CD4-positive, alpha-beta T cell treated with Interleukin-17A for 1 hour (primary cell): ENCODE measurements at regions not wholly inside any gene's neighbourhood (a gene's known extent, or its start where the extent isn't known, plus 50 kb on each side); places are given as distances from the start of the nearest gene placed in this dataset.

Experiments
- DNase-seq: peaks from one replicate; pipeline ENCODE4 v3.0.0-alpha.2; 2020

DNA sequence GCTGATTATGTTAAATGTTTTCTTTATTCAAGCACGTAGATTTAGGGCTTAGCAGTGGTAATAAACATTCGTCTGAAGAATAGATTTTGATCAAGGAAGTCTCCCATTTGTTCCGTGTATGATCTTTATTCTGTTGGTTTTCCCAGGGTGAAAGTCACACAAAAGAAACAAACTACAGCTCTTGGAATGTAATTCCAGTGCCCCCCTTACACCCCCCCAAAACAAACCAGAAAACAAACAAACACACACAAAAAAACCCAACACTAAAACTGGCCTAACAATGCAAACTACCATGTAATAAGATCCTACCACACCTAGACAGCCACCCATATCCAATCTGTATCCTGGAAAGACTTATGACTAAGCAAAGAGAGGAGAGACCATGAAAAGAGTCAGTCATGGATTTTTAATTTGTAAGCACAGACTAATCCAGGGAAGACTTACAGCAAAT lies 196.2 kb upstream of the ELL2 start:
- DNase-seq, result no peak

DNA sequence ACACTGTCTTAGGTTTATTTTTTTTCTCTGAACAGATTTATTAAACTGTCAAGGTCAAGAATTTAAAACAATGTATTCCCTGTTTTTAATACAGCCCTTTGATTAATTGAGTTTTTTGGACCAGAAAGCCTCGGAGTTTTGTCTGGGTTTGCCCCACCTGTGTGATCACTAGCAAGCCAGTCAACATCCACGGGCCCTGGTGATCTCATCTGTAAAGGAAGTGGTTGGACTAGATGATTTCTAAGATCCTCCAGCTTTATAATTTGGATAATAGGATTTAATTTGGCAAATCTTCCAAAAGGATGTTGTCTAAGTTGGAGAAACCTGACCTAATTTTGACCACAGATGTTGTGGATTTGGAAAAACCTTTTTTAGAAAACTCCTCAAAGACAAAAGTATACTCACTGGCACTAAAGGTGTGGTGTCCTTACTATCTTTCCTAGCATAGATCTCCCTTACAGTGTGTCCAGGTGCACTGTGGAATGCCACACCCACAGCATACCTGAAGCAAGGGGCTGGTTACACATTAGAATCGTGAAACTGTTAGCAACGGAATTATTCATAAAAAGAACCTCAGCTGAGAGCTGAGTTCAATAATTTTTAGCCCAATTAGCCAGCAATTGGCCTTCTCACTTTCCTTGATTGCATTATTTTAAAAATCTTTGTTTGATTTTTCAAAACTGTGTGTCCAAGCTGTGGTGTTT lies 195.6 kb upstream of the ELL2 start:
- DNase-seq, result no peak

DNA sequence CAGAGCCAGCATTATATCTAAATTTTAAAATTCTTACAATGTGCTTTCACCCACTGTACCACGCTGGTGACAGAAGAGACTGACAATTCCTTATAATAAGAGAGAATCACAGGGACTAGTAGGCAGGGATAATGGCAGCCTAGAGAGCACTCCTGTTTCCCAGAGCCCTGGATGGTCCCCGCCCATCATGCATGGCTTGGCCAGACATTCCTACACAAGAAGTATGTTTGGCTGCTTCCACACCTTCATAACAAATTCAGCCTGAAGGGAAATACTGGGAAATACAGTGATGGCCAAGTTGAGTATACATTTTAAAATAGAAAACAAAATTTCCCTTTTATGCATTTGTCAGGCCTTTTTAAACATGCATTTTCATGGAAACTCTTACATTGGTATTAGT lies 193.5 kb upstream of the ELL2 start:
- DNase-seq, result no peak

DNA sequence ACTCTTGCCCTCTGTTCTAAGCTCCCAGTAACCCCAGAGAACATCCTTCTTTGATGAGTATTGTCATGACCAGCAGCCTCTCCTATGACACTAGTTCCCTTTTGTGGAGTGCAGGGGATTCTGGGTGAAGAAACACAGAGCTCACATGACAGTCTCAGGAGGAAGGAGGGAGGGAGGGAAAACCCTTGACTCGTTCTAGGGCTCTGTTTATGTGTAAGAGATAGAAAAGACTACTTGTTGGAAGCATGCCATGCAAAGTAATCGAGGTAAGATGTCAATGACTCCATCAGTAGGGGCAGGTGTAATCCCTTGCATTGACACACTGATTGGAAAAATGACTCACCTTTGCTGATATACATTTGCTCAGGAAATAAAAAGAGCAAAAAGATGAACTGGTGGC lies 190.2 kb upstream of the ELL2 start:
- DNase-seq, result no peak

DNA sequence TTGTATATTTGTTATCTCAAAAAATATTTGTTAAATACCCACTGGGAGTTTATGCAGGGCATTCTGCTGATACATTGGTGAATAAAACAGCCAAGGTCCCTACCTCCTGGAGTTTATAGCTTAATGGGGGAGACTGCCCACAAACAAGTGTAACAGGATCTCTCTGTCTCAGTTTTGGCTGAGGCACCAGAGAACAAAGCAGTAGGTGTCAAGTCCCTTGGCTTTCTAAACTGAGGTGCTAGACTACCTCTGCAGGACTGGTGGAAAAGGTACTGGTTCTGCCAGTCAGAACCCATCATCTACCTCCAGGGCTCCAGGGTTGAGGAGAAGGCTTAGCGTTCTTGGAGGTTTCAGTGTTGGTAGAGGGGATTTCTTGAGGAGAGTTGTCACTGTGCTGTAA lies 188.4 kb upstream of the ELL2 start:
- DNase-seq, result no peak

DNA sequence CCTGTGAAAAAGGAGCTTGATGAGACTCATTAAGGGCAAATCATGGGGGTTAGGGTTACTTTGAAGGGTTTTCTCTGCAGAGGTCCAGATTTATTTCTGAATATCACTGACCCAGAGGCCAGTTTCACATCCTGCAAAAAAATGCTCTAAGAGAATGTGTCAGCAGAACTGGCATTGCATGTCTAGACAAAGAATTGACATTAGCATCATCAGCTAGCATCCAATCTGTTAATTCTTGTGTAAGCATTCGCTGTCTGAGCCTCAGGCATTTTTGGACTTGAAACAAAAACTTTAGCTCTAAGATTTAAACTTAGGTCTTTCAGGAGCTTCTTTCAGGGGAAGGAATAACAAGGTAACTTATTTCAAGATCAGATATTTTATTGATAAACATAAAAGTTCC lies 187.9 kb upstream of the ELL2 start:
- DNase-seq, result no peak

DNA sequence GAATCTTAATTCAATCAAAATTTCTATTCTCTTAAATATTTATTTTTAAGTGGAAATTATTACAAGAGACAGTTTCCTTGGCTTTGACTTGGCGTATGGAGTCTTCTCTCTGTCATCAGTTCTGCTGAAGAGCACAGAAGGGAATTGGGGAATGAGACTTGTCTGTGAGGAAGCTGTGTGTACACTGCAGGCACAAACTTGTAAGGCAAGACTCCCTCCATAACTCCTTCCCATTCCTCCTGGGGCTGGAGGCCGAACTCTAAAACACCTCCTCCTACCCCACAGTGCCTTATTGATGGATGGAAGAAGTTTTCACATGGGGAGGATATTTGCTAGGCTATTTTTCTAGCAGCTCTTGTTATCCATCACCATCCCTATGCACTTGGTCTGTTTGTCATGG lies 187.4 kb upstream of the ELL2 start:
- DNase-seq, result no peak

DNA sequence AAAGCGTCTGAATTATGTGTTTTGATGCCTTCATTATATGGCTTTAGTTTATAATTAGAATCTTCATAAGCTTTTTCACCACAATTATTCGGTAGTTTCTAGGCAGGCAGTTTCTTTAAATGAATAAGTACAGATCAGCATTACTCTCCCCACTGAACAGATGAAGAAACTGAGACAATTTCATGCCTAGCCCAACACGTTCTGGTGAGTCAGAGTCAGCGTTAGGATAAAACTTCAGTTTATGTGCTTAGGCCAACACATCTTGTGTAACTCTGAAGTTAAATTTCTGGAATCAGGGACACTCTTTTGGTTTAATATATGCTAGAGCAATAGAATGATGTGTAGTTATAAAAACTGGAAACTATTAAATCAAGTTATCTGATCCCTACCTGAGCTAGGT lies 186.7 kb upstream of the ELL2 start:
- DNase-seq, result no peak

DNA sequence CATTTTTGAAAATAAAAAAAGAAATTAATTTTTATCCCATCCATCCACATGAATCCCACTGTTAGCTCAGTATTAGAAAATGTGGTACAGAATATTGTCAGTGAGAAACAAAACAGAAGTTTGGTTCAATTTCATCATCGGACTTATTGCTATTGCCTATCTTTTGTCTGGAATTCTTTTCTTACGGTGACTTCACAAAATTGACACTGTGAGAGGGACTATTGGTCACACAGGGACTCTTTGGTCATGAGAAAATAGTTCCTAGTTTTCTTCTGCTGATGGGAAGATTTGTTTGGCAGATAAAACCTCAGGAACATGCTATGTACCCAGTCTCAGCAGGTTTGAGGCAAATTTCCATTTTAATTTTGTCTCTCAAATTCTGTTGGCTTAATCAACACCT lies 186.2 kb upstream of the ELL2 start:
- no peak for DNase-seq

DNA sequence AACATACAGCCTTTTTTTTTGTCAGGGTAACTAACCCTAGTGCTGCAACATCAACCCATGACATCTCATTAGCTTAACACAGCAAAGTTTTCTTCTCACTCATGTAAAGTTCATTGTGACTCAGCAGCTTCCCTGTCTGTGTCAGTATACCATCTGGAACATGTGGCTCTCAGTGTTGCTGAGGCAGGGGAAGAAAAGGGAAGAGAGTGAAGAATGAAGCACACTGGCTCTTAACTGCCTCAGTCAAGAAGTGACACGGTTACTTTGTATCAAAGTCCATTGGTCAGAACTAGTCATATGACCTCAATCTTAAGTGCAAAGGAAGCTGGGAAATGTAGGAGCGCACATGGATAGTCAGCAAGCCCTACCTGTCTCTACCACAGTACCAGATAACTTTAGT lies 185.0 kb upstream of the ELL2 start:
- DNase-seq, result peak; percentile 2

DNA sequence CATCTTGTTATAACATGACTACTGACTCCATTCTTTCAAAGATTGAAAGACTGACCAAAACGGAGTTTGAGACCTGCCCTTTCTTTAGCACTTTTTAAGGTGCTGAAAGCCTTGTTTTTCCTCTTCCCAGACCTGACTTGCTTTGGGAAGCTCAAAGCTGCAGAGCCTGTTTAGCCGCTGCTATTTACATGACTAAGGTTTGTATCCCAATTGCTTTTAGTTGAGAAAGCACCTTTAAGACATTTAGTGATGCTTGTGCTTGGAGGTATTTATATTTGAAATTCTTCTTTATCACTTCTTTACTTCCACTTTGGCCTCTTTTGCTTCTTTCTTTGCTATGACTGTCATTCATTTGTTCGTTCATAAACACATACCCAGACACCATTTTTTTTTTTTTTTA lies 182.6 kb upstream of the ELL2 start:
- no peak for DNase-seq

DNA sequence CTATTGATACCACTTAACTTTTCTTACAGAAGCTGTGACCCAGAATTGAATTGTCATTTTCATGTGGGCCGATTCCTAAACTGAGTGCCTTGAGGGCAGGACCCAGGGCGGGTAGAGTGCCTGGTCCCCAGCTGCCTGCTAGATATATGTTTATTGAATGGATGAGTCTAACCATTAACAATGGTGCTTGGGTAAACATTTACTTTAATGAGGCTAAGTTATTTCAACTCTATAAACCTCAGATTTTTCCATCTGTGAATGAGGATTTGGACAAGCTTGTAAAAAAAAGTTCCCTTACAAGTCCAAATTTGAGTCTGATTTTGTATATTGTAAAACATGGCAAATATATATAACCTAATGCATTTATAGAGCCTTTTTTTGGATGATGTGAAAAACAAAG lies 181.8 kb upstream of the ELL2 start:
- no peak for DNase-seq

DNA sequence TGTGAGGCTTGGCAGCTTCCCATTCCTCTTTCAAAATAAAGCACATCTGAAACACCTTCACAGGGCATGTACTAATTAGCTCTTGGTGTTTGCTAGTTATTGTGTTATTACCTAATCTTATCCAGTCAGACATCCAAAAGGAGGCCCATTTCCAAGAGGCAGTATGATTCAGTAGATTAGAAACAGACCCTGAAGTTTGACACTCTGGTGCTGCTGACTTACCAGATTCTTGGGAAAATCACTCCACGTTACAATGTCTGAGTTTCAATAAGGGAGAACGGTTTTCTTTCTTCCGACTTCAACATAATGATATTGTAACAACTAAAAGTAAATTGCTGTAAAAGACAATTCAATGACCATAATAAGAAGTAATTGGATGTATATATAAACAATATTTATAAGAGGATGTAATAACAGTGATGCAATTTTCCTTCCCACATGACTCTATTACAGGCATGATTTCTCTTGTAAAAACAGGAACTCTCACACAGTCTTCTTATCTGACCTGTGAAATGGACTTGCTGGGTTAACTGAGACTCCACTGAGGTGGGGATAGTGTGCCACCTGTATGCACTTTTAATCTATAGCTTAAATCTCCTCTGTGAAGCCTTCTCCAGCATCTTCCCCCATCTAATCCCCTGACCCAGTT lies 181.3 kb upstream of the ELL2 start:
- no peak for DNase-seq

DNA sequence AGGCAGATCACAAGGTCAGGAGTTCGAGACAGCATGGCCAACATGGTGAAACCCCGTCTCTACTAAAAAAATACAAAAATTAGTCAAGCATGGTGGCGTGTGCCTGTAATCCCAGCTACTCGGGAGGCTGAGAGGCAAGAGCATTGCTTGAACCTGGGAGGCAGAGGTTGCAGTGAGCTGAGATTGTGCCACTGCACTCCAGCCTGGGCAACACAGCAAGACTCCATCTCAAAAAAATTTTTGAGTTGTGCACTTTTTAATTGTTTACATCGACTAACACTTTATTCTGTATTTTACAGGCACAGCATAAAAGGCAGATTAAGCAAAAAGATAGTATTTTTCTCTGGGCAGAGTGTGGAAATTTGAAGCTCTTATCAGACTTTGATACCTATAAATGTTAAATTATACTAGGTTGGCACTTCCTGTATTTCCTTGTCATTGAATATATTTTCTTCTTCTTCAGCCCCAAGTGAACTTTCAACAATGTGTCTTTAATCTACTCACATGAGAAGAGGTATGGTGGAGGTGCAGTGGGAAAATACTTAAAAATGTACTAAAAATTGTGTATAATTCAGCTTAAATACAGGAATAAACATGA lies 180.6 kb upstream of the ELL2 start:
- no peak for DNase-seq

DNA sequence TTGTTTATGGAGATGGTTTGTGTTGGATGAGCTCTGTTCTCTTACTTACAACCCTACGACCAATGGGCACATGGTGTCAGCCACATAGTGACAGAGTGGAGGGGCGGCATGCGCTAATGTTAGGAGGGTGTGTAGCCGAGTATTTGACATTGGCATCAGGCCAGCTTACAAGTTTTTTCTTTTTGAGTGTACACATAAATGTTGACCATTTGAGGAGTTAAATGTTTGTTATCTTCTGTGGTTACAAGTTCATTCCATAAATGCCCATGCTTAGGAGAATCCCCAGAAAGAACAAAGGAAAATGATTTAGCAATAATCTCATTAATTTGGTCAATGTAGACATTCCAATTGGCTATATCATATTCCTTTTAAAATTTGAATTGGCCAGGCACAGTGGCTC lies 180.1 kb upstream of the ELL2 start:
- DNase-seq, result no peak

DNA sequence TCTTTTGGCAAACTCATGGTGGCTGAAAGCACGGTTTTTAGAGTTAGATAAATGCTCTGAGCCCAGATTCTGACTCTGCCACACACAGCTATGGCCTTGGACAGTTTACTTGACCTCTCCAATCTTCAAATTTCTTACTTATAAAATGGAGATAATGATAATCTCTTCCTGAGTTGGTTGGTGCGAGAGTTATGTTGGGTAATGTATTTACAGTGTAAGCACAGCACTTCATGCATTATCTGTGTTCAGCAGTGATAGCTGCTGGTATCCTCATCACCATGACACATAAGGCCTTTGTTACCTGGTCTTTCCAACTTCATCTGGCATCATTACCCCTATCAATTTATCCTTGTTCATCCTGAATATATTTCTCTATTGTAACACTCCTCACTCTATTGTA lies 178.8 kb upstream of the ELL2 start:
- no peak for DNase-seq

DNA sequence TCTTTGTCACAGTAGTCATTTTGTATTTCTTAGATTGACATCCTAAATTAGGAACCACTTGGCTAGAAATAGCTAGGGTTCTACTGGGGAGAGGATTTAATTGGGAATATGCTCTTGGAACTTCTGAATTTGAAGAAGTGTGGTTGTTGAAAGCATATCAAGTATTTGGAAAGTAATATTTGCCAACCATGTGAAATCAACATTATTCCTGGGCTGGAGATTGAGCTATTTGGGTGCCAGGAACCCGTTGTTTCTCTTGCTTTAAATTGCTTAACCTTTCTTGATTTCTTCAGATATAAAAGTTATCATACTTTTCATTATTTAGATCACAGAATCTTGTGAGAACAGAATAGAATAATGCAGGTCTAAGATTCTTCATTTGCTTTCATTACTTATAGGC lies 178.4 kb upstream of the ELL2 start:
- no peak for DNase-seq

DNA sequence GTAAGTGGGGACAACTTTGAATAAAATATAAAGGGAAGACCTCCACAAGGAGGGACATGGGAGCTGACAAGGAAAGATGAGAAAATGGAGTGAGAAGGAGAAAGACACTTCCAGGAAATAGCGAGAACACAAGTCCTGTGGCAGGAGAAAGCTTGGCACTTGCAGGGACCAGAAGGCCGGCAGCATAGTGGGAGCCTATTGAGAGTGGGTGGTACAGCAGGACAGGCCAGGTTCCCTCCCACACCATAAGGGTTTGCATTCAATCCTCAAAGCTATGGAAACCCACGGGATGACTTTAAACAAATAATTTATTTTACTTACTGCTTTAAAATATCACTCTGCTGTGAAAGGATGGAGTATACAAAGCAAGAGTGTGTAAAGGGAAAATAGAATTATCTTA lies 173.2 kb upstream of the ELL2 start:
- no peak for DNase-seq

DNA sequence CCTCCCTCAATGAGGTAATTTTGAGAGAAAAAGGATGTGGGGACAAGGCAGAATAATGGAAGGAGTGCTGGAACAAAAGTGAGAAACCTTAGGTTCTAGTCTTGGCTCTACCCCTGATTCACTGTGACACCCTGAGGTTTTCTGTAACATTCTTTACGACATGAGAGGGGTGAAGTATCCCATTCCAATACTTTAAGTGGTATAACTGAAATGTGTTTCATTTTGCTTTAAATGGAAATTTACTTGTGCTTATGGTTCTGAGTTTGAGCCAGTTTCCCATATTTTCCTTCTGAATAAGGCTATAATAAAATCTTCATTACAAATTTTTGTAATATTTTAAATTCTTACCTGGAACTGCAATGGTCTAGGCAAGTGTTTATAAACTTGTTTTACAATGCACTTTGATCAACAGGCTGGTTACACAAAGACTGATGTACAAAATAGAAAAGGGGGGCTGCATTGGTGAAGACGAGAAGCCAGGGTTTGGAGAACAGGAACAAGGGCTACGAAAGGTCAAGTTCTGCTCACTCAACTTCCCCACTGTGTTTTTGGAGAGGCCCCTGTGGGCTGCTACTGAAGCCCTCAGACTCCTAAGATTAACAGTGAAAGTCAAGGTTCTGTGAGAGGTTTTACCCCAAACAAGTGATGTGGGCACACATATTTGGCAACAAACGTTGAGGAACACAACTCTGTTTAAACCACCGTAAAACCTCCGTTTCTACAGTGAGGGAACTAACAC lies 171.9 kb upstream of the ELL2 start:
- no peak for DNase-seq

DNA sequence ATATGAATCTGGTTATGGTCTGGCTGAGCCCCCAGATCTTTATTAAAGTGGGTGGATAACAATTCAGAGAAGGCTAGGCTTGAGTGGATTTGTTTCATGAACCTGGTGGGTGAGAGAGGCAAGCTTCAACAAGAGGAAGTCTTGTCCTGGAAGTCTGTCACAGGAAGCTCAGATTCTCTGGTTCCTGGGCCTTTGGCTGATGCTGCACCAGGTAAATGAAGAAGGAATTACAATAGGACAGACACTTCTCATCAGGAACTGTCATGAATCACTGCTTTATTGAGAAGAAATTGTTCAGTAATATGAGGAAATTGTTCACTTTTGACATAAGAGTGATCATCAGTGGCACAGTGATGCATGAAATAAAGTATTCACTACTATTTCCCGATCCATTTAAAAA lies 167.6 kb upstream of the ELL2 start:
- no peak for DNase-seq

DNA sequence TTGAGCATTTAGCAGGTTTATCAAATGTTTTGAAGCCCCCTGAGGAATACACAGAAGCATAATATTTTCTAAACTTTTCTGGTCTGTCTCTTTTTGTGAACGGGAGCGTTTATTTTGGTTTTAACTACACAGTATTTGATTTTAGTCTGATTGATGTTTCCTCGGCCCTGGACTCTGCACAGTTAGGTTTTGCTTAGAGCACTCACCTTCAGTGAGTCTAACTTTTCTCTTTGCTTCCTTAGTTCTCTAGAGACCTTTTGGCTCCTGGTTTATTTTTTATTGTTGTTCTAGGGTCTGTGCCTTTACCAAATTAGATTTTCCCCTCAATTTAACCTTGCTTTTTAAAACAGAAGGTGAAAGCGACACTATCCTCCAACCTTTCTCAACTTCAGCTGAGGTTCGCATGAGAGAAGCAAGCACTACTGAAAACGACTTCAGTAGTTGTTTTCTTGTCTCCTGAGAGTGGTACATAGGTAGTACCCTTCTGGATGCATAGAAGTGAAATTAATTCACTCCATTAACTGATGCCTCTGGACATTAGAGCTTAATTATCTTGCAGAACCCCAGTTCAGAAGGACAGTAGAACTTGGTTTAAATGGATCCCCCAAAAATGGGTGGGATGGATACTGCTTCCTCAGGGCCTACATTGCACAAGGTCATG lies 166.7 kb upstream of the ELL2 start:
- DNase-seq, result no peak

DNA sequence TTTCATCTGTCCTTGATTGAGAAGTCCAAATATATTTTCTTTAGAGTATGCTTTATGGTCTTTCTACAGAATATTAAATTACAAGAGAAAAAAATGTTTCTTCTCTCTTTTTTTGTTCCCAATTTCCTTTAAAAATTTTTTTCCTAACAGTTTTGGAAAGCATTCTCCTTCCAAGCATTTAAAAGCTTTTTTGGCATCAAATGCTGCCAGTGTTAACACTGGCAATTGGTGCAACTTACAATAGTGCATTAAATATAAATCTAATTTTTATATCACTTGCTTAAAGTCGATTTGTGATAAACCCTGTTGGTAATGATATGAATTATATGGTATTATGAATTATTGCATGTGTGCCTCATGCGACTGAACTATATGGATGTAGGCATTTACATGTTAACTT lies 165.9 kb upstream of the ELL2 start:
- DNase-seq, result no peak

DNA sequence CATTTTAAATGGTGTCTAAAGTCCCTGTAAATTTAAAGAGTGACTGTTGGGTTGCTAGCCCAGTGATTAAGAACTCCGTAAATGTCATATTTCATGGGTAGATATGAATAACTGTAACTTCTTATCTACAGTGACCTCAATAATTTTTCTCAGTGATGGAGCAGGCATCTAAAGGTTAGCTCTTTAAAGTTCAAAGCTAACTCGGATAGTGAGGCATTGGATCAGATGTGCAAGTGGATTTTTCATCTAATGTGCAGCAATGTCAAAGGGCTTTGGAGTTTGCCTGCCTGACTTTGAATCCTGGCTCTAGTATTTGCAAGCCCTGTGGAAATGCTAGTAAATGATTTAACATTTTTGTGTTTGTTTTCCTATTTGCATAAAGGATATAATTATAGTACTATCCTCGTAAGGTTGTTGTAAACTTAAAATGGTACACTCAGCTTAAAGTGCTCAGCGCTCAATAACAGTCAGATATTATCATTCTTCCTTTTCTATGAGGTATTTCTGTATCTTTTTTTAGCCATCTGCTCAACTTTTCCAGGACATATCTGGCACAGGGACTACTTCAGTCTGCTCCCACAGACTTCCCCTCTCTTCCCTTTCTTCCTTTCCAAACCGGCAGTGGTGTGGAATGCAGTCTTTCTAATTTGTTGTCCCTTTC lies 163.7 kb upstream of the ELL2 start:
- DNase-seq, result no peak
